Jurkat, Clone E6-1 (cell line): ENCODE measurements at regions not wholly inside any gene's neighbourhood (a gene's known extent, or its start where the extent isn't known, plus 50 kb on each side); places are given as distances from the start of the nearest gene placed in this dataset.
"Not testable (repeated sequence)": the region's sequence is repeated elsewhere in the genome, so short reads cannot be mapped to it uniquely, and the experiment has no call there.

Experiments
- DNase-seq: peaks from one replicate; pipeline ENCODE4 v3.0.0-alpha.2; 2011; ENCODE audit warnings: low read depth, low spot score
- H3K4me3 ChIP-seq: 2 replicates; pipeline ENCODE4 v1.5.1; 2011; ENCODE audit warnings: mild to moderate bottlenecking, low read length, control low read depth, moderate library complexity

DNA sequence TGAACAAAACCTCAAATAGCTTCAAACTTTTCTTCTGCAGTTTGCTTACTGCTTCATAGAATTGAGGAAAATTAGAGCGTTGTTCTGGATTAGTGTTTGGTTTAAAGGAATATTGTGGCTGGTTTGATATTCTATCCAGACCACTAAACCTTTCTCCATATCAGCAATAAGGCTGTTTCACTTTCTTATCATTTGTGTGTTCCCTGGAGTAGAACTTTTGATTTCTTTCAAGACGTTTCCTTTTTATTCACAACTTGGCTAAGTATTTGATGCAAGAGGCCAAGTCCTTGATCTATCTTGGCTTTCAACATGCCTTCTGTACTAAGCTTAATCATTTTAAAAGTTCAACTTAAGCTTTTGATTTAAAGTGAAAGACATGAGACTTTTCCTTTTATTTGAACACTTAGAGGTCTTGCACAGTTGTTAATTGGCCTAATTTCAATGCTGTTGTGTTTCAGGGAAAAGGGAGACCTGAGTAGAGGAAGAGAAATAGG, 359.1 kb downstream of the S1PR1 start:
- no peak for DNase-seq
- no peak overlapping the region for H3K4me3 ChIP-seq

DNA sequence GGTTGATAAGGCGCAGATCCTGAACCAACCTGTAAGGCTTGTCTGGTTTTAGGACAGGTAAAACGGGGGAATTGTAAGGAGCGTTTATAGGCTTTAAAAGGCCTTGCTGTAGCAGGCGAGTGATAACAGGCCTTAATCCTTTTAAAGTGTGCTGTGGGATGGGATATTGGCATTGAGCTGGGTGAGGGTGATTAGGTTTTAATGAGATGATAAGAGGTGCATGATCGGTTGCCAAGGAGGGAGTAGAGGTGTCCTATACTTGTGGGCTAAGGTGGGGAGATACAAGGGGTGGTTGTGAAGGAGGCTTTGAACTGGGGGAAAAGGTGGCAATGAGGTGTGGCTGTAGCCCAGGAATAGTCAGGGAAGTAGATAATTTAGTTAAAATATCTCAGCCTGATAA, 363.8 kb downstream of the S1PR1 start:
- not testable (repeated sequence) for DNase-seq, H3K4me3 ChIP-seq

DNA sequence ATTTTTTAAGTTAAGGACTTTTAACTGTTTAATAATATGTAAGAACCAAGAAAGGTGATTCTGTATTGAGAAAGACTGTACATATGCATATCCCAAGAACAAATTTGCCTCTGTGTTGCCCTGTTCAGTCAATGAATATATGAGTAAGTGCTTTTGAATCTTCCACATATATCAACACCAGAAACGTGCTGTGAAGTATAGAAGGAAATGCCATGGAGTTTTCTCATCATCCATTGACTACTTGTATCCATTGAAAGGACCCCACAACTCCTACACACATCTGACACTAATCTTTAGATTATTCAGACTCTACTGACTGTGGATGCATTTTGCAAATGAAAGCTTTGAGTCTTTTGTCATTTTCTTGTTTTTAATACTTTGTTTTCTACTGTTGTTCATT, 366.9 kb downstream of the S1PR1 start:
- DNase-seq = no peak

DNA sequence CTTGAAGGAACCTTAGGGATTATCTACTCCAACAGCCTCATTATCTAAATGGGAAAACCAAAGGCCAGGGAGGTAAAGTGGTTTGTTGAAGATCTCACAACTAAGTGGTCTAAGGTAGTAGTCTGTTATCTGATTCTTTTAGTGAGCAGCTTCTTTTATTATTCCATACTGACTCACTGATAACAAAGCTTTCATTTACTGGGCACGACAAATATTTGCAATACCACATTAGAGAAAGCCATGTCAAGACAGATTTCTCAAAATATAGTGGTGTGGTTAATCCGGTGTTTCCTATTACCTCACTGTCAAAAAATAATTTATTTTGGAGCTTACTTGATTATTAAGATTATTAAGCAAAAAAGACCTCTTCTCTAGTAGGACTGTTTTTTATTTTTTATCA, 369.1 kb downstream of the S1PR1 start:
- DNase-seq = no peak
- no peak overlapping the region for H3K4me3 ChIP-seq

More for the DNA sequence above, 366.9 kb downstream of the S1PR1 start:
- H3K4me3 ChIP-seq = no peak overlapping the region

DNA sequence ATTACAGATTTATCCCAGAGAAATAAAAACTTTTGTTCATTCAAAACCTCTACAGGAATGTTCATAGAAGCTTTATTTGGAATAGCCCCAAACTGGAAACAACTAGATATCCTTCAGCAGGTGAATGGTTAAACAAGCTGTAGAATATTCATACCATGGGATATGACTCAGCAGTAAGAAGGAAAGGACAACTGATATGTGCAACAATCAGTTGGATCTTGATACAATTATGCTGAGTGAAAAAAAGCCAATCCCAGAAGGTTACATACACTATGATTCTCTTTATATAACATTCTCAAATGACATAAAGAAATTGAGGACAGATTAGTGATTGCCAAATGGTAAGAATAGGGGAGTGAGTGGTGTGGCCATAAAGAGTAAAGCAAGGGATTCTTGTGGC, 376.7 kb downstream of the S1PR1 start:
- no peak overlapping the region for H3K4me3 ChIP-seq
- no peak for DNase-seq

DNA sequence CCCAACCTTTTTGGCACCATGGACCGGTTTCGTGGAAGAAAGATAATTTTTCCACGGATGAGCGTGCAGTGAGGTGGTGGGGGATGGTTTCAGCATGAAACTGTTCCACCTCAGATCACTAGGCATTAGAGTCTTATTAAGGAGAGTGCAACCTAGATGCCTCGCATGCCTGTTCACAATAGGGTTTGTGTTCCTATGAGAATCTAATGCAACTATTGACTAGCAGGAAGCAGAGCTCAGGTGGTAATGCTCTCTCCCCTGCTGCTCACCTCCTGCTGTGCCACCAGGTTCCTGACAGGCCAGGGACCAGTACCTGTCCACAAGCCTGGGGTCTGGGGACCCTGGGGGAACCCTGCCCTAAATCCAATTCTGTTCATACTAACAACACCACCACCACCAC, 377.8 kb downstream of the OLFM3 start:
- no peak overlapping the region for H3K4me3 ChIP-seq
- no peak for DNase-seq

DNA sequence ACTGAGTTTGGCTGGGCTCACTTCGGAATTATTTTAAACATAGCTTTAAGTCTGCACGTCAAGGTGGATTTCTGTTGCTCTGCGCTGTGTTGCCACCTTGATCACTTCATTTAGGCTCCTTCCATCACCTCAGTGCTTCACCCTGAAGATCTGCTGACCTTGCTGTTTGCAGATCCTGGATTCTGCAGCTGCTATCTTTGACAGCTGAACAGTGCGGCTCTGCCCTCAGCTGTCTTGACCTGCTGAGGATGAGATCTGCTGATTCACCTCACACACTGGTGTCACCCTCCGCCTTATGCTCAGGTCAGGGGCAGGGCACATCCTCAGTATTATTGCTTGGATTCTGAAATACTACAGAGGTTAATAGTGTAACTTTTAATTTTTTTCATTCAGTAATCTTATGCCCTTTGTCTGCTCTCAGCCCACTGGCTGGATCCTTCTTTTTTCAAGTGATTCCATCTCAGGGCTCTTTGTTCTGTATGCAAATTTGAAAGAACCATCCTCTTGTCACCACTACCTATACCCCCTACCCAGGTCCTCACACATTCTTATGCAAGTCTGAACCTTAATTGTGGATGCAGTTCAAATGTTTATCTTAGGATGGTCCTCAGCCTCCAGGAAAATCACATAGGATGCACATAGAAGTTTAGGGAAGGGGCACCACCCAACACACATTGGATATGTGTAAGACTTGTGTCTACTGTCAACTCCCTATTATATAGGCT, 364.0 kb downstream of the OLFM3 start:
- no peak overlapping the region for H3K4me3 ChIP-seq
- no peak for DNase-seq

DNA sequence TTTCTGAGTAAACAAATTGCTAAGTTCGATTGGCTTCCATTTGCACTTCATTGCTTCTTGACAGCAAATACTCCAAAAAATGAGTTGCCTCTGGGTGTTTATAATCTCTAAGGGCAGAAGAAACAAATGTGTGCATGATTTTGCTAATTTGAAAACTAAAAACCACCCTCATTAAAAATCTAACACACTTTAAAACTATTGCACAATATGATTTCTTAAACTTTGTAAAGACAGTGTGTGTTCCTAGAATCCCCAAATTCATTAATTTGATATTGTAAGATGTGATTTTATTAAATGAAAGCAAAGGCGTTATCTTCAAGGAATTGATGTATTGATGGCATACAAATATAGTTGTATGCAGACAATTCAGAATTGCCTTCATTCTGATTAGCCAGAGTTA, 350.9 kb downstream of the OLFM3 start:
- H3K4me3 ChIP-seq = no peak overlapping the region

DNA sequence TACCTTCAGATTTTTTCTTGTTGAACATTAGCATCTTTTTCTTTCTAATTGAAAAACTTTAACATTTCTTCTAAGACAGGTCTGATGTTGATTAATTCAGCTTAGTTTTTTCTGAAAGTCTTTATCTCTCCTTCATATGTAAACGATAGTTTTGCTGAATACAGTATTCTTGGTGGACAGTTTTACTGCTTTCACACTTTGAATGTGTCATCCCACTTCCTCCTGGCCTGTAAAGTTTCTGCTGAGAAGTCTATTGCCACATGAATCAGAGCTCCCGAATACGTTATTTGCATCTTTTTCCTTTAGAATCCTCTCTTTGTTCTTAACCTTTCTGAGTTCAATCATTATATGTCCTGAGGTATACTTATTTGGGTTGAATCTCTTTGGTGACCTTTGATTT, 344.2 kb downstream of the OLFM3 start:
- H3K4me3 ChIP-seq = no peak overlapping the region
- DNase-seq = no peak

More for the DNA sequence above, 350.9 kb downstream of the OLFM3 start:
- DNase-seq = no peak

DNA sequence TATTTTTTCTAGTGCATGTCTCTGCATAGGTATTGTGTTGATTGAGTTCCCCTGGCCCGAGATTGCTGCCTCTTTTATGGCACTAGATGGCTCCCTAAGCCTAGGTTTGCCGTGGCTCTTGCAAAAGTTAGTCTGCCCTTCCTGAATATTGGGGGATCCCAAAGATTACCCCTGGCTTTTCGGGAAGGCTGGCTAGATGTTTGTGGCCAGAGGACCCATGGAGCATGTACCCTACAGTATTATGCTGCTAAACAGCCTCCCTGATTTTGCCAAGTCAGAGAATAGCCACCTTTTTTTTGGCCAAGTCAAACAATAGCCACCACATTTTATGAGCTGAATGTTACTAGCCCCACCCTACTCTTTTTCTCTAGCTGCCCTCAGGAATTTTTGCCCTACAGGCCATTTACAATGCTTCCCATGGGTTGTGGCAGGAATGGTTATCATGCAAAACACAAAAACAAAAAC, 343.2 kb downstream of the OLFM3 start:
- peak; percentile 5 for DNase-seq

DNA sequence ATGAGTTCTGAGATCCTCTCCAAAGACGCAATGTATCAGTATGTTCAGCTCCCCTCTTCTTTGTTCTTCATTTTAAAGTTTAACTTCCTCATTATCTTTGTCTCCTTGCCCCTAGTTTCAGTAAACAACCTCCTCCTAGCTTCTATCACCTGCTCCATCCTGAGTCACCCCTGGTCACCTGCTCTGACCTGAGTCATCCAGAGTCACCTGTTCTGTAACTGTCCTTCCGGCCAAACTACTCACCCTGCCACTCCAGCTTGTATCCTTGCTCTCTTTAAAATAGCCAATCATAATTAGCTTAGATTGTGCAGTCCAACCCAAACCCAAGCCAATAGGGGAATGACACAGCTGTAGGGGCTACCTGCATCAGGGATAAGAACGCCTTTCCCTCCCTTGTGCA, 332.0 kb downstream of the OLFM3 start:
- no peak overlapping the region for H3K4me3 ChIP-seq
- DNase-seq = no peak

More for the DNA sequence above, 343.2 kb downstream of the OLFM3 start:
- no peak overlapping the region for H3K4me3 ChIP-seq

DNA sequence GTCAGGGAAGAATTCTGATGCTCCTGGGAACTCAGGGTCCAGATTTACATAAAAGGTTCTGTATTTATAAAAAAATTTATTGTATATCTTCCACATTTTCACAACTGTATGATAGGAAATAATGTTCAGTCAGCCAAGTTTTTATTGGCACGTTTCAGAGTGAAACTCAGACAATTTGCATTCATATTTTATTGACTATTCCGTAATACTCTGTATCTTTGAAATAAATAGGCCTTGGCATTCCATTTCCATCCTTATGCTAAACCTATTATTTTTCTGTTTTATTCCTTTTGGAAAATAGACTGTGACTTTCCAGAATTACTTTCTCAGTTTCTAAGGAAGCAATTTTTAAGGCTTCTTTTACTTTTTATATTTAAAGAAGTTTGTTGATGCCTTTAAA, 329.0 kb downstream of the OLFM3 start:
- DNase-seq = no peak
- no peak overlapping the region for H3K4me3 ChIP-seq

DNA sequence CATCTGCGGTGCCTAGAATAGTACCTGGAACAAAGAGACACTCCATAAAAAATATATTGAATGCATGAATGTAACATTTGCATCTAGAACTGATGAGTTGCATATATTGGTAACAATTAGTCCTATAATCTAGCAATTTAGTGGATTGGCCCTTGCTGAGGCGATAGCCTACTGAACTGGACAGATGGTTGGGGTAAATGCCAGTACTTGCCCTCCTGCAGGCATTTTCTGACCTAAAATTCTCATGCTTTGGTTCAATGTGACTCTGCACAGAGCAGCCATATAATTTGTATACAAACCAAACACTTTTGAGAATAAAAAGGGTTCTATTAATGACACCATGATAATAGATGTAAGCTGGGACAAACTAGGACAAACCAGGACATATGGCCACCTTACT, 313.6 kb downstream of the OLFM3 start:
- no peak overlapping the region for H3K4me3 ChIP-seq
- DNase-seq = no peak

DNA sequence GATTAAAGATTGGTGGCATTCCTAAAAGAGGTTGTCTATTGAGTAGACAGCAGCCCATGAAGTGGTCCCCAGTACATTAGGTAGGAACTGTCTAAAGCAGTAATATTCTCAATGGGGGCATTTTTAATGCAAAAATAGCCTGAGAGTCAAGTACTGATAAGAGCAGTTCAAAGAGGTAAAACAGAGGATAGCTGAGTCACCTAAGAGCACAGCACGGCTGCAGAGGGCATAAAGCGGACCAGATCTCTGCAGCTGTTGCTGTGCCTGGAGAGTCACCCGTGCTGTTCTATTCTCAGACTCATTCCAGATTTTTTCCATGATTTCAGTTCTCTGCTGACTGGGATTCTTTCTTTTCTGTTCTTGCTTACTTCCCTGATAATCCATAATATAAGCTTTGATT, 313.2 kb downstream of the OLFM3 start:
- DNase-seq = no peak
- no peak overlapping the region for H3K4me3 ChIP-seq

DNA sequence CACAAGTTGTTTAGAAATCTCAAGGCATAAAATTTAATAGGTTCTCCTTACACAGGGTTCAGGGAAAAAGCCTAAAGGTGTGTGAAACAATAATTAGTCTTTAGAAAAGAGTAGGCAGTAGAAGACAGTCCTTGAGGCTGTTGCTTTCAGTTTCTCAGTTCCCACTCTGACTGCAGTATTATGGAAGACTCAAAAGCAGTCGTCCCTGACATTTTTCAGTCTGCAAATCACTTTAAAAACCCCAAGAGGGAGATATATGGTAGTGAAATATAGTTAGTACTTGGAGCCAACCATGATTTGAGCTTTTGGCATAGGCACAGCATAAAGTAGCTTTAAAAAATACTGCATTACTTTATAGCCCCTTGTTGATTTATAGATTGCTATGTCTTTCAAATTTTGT, 299.7 kb downstream of the OLFM3 start:
- DNase-seq = peak; percentile 2
- no peak overlapping the region for H3K4me3 ChIP-seq

DNA sequence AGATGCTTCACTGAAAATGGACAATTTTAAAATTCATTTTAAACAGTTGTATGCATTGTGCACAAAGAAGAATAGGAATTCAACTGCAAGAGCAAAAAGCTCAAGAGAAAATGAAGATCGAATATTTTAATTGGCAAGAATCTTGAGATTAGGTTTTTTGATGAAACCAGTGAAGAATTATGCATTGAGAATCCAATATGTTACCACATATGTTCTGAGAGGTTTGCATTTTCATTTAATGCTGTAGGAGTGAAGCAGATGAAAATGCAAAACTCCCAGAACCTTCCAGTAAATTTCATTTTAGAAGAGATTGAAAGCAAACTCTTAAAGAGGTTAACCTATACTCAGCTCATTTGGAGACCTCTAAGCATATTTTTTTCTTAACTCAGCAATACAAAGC, 298.0 kb downstream of the OLFM3 start:
- H3K4me3 ChIP-seq = no peak overlapping the region
- no peak for DNase-seq

DNA sequence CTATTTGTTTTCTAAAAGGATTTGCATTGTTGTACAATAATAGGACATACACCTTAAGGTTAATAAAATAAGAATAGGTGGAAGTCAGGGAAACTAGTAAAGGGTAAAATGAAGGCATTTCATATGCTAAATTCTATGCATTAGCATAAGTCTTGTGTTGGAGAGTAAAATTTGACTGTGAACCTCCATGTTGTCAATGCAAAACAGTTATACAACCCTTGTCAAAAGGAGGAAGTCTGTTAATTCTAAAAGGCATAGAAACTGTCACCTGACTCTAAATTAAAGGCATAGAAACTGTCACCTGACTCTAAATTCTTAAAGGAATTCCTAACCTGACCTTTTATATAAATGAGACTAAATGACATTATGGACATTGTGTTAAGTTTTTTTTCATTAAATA, 291.8 kb downstream of the OLFM3 start:
- H3K4me3 ChIP-seq = no peak overlapping the region
- DNase-seq = no peak

DNA sequence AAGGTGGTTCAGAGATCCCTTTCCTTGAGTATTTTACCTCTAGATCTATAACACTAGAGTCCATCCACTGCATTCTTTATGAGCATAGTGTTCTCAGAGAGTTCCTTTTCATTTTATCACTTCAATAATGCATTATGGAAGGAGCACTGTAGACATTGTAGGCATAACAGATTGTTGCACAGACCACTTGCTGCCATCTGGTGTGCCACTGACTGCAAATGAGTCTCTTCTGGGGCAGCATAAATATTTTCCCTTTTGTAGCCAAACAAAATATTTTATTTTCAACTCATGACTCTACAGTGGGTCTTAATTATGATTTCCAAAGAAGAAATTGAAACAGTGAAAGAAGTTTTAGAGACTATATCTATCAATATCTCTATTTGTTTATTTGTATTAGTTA, 290.4 kb downstream of the OLFM3 start:
- no peak overlapping the region for H3K4me3 ChIP-seq

DNA sequence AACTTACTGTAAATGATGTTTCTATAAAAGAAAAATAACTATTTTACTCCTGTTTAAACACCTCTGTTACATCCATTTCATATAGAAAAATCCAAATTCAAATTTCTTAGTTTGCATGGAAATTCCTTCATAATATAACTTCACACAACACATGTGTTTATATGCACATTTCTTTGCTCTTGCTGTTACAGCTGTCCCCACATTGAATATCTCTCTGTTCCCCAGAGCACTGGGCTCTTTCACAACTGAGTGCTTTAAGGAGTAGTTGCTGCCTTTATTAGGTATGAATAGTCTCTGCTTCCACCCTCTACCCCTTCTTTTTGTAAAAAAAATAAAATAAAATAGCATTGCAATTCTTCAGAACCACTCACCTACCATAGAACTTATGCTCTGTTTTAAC, 287.0 kb downstream of the OLFM3 start:
- H3K4me3 ChIP-seq = no peak overlapping the region
- no peak for DNase-seq

More for the DNA sequence above, 290.4 kb downstream of the OLFM3 start:
- DNase-seq = no peak

DNA sequence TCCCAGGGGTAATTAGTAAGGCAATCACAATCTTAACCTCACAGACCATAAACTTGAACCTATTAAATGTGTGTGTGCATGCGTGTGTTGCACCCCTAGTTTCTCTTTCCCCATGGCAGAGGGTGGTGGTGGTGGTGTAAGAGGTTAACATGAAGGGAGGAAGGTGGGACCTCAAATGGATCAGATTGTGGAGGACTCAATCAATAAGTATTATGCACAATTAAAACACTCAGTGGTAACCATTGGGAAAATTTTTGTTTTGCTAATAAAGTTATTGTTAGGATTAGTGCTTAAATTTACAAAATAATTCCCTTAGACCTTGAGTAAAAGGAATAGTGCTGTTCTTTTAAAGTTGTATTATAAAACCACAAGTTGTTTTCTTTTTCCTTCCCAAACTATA, 283.0 kb downstream of the OLFM3 start:
- no peak overlapping the region for H3K4me3 ChIP-seq
- no peak for DNase-seq

DNA sequence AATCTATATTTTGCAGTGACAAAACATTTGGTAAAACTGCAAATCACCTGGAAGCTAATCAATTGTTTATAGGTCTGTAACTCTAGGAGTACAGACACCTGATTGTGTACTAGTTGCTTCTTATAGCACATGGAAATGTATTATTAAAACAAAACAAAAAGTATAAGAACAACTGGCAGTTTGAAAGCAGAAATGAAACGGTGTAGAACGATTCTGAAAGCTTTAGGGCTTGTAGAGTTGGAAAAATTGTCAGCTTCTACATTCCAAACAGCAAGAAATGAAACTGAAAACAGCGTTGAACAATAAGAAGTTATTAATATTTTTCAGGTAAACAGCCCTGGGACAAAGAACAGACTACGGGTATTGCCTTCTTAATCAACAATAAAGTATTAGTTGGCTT, 273.3 kb downstream of the OLFM3 start:
- H3K4me3 ChIP-seq = no peak overlapping the region
- DNase-seq = no peak
